ENCODE measurements at regions not wholly inside any gene's neighbourhood (a gene's known extent, or its start where the extent isn't known, plus 50 kb on each side); places are given as distances from the start of the nearest gene placed in this dataset.

- 48 to 74% methylated on average over 3 of the region's 3 CpGs for WGBS, 2 donors (ENCODE audit: low coverage in 1 of 2)
- H3K4me3 ChIP-seq = no peak overlapping the region
- no peaks in the 10 kb centered on the region for H3K9me3 ChIP-seq
- H3K4me1 ChIP-seq = no peaks in the 10 kb centered on the region
- no peak overlapping the region for H3K27ac ChIP-seq
- no peak for ATAC-seq
- TF ChIP-seq POLR2A (IDR thresholded peaks at IDR 0.05) = no peak
- no peak for TF ChIP-seq EP300 (IDR thresholded peaks at IDR 0.05)
- no peak for TF ChIP-seq CTCF (IDR thresholded peaks at IDR 0.05)
- TF ChIP-seq POLR2AphosphoS5 (IDR thresholded peaks at IDR 0.05) = no peak
- peaks cover 4% of the 10 kb centered on the region for H3K27me3 ChIP-seq
- H3K36me3 ChIP-seq = no peaks in the 10 kb centered on the region
Observed at GRCh38 chr7:24341691-24342413, 57.9 kb downstream of the NPY start.

- no peak for ATAC-seq
- WGBS, 2 donors (ENCODE audit: low coverage in 1 of 2) = 68 to 100% methylated on average over 1 to 2 of the region's 2 CpGs
- no peak for TF ChIP-seq POLR2AphosphoS5 (IDR thresholded peaks at IDR 0.05)
- no peak for TF ChIP-seq POLR2A (IDR thresholded peaks at IDR 0.05)
- no peak for TF ChIP-seq CTCF (IDR thresholded peaks at IDR 0.05)
- TF ChIP-seq EP300 (IDR thresholded peaks at IDR 0.05) = no peak
- no peaks in the 10 kb centered on the region for H3K4me1 ChIP-seq
- no peaks in the 10 kb centered on the region for H3K9me3 ChIP-seq
- no peak overlapping the region for H3K4me3 ChIP-seq
- H3K27ac ChIP-seq = no peak overlapping the region
- no peaks in the 10 kb centered on the region for H3K27me3 ChIP-seq
- no peaks in the 10 kb centered on the region for H3K36me3 ChIP-seq
Observed at GRCh38 chr7:24343614-24344013, 59.6 kb downstream of the NPY start.

GRCh38 chr7:24346129-24346528 is 62.1 kb downstream of the NPY start:
- Histone ChIP-seq H3K27me3 (no peaks in the 10 kb centered on the region), H3K4me3 (no peak overlapping the region), H3K36me3 (no peaks in the 10 kb centered on the region), H3K9me3 (no peaks in the 10 kb centered on the region), H3K4me1 (no peaks in the 10 kb centered on the region), H3K27ac (no peak overlapping the region)
- WGBS, 2 donors (ENCODE audit: low coverage in 1 of 2) = 36 to 41% methylated on average over 4 to 5 of the region's 5 CpGs
- no peak for ATAC-seq
- TF ChIP-seq EP300 (IDR thresholded peaks at IDR 0.05) (no peak), POLR2A (IDR thresholded peaks at IDR 0.05) (no peak), POLR2AphosphoS5 (IDR thresholded peaks at IDR 0.05) (no peak), CTCF (IDR thresholded peaks at IDR 0.05) (no peak)

- no peak for TF ChIP-seq EP300 (IDR thresholded peaks at IDR 0.05)
- TF ChIP-seq CTCF (IDR thresholded peaks at IDR 0.05) = no peak
- no peak for TF ChIP-seq POLR2AphosphoS5 (IDR thresholded peaks at IDR 0.05)
- no peak for TF ChIP-seq POLR2A (IDR thresholded peaks at IDR 0.05)
- Histone ChIP-seq H3K9me3 (no peaks in the 10 kb centered on the region), H3K27me3 (no peaks in the 10 kb centered on the region), H3K4me1 (no peaks in the 10 kb centered on the region), H3K4me3 (no peak overlapping the region), H3K36me3 (no peaks in the 10 kb centered on the region), H3K27ac (no peak overlapping the region)
- ATAC-seq = no peak
- 90 to 100% methylated on average over 3 of the region's 3 CpGs for WGBS, 2 donors (ENCODE audit: low coverage in 1 of 2)
Observed at GRCh38 chr7:24346716-24347115, 62.7 kb downstream of the NPY start.

- TF ChIP-seq POLR2AphosphoS5 (IDR thresholded peaks at IDR 0.05) (no peak), CTCF (IDR thresholded peaks at IDR 0.05) (no peak), POLR2A (IDR thresholded peaks at IDR 0.05) (no peak), EP300 (IDR thresholded peaks at IDR 0.05) (no peak)
- Histone ChIP-seq H3K27ac (no peak overlapping the region), H3K9me3 (peaks cover 0 to 5% (median 0%) of the 10 kb centered on the region in 3 donors), H3K36me3 (no peaks in the 10 kb centered on the region), H3K4me1 (no peaks in the 10 kb centered on the region), H3K27me3 (no peaks in the 10 kb centered on the region), H3K4me3 (no peak overlapping the region)
- no peak for ATAC-seq
- WGBS, 2 donors (ENCODE audit: low coverage in 1 of 2) = 17 to 50% methylated on average over 1 to 2 of the region's 2 CpGs
Observed at GRCh38 chr7:24349339-24349738, 65.3 kb downstream of the NPY start.

Data from gastroesophageal sphincter (tissue), 4 donors.